Muscle of leg (tissue), 3 donors: ENCODE measurements at regions not wholly inside any gene's neighbourhood (a gene's known extent, or its start where the extent isn't known, plus 50 kb on each side); places are given as distances from the start of the nearest gene placed in this dataset.

Experiments
- DNase-seq: peaks from one replicate; pipeline ENCODE4 v3.0.0; 2013
- H3K27ac ChIP-seq: one replicate; pipeline ENCODE4 v1.5.1; 2013; ENCODE audit warnings: mild to moderate bottlenecking, low read length, control low read depth
- H3K27me3 ChIP-seq: one replicate; pipeline ENCODE4 v1.6.1; 2013; ENCODE audit warnings: low read length; ENCODE audit not compliant: control insufficient read depth, insufficient read depth
- H3K36me3 ChIP-seq: one replicate; pipeline ENCODE4 v1.6.1; 2013; ENCODE audit warnings: low read length; ENCODE audit not compliant: control insufficient read depth, insufficient read depth
- H3K4me1 ChIP-seq: one replicate; pipeline ENCODE4 v1.6.1; 2013; ENCODE audit warnings: low read length; ENCODE audit not compliant: control insufficient read depth, insufficient read depth
- H3K4me3 ChIP-seq: one replicate; pipeline ENCODE4 v1.5.1; 2013; ENCODE audit warnings: low read length, control low read depth
- H3K9me3 ChIP-seq: replicated peaks from 2 replicates; pipeline ENCODE4 v1.6.1; 2013; ENCODE audit warnings: low read depth, low read length; ENCODE audit not compliant: control insufficient read depth
- WGBS: methylation state at CpG from one replicate; pipeline ENCODE4 v1.1.5; 2013; ENCODE audit warnings: missing lambda C conversion rate; ENCODE audit not compliant: insufficient coverage; 5-methylcytosine and 5-hydroxymethylcytosine counted together

- DNase-seq = peak; percentile 79
- Histone ChIP-seq H3K4me1 (peaks cover 41% of the 10 kb centered on the region), H3K27ac (peak overlapping the region; percentile 50)
Observed at GRCh38 chr17:72175787-72176515, 55.1 kb downstream of the SOX9 start.

GRCh38 chr17:72176516-72176851 is 55.7 kb downstream of the SOX9 start:
- no peak overlapping the region for H3K4me3 ChIP-seq
- DNase-seq = no peak
- no CpG with 5 or more reads among the region's 3 CpGs for WGBS
- H3K9me3 ChIP-seq = no peaks in the 10 kb centered on the region
- H3K36me3 ChIP-seq = no peaks in the 10 kb centered on the region
- H3K27me3 ChIP-seq = no peaks in the 10 kb centered on the region
- peaks cover 39% of the 10 kb centered on the region for H3K4me1 ChIP-seq
- H3K27ac ChIP-seq = no peak overlapping the region

More at GRCh38 chr17:72175787-72176515, 55.1 kb downstream of the SOX9 start:
- Histone ChIP-seq H3K36me3 (no peaks in the 10 kb centered on the region), H3K27me3 (no peaks in the 10 kb centered on the region), H3K9me3 (no peaks in the 10 kb centered on the region), H3K4me3 (no peak overlapping the region)
- 20% methylated on average over 9 of the region's 12 CpGs for WGBS

GRCh38 chr17:72176951-72177660 is 56.3 kb downstream of the SOX9 start:
- H3K9me3 ChIP-seq = no peaks in the 10 kb centered on the region
- H3K27me3 ChIP-seq = no peaks in the 10 kb centered on the region
- peaks cover 34% of the 10 kb centered on the region for H3K4me1 ChIP-seq
- WGBS = 34% methylated on average over 3 of the region's 8 CpGs
- no peak overlapping the region for H3K27ac ChIP-seq
- no peaks in the 10 kb centered on the region for H3K36me3 ChIP-seq
- H3K4me3 ChIP-seq = no peak overlapping the region
- no peak for DNase-seq

DNA sequence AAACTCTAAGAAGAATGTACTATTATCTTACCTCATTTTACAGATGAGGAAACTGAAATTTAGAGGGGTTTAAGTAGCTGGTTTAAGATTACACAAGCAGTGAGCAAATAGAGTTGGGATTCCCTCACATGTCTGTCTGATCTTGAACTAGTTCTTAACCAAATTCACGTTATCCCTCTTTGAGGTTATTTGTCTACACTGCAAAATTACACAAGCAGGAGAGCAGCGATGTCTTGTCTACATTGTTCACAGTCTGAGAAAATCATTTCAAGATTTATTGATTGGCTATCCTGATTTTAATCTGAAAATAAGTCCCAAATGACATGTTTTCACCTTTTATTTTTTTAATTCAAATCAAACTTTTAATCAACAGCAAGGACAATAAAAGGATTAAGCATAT is 56.9 kb downstream of the SOX9 start:
- Histone ChIP-seq H3K27me3 (no peaks in the 10 kb centered on the region), H3K4me3 (no peak overlapping the region), H3K27ac (no peak overlapping the region), H3K9me3 (no peaks in the 10 kb centered on the region), H3K36me3 (no peaks in the 10 kb centered on the region), H3K4me1 (peaks cover 28% of the 10 kb centered on the region)
- DNase-seq = no peak
- no CpG with 5 or more reads among the region's 2 CpGs for WGBS

GRCh38 chr17:72182371-72182873 is 61.6 kb downstream of the SOX9 start:
- Histone ChIP-seq H3K4me3 (no peak overlapping the region), H3K4me1 (peaks cover 13% of the 10 kb centered on the region), H3K27me3 (no peaks in the 10 kb centered on the region), H3K36me3 (no peaks in the 10 kb centered on the region), H3K27ac (no peak overlapping the region), H3K9me3 (no peaks in the 10 kb centered on the region)
- no CpG with 5 or more reads among the region's 2 CpGs for WGBS
- no peak for DNase-seq

DNA sequence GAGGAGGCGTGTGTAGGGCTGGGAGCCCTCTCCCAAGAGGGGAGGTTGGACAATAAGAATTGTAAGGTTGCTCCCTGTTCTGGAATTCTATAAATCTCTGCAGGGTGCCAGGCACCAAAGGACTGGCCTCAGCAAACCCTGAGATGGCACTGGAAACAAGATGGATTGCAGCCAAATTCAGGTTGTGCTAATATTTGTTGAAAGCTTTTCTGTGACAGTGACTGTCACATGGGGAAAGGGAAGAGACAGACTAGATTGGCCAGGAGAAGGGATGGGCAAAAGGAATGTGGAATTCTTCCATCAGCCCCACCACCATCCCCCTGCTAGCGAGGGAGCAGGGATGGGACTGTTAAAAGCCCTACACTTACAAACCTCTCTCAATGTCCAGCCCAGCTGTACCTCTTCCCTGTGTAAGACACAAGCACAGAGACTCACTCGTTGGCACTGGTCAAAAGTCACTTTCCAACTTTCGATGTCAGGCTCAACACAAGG is 62.4 kb downstream of the SOX9 start:
- 100% methylated on average over 3 of the region's 4 CpGs for WGBS
- H3K27me3 ChIP-seq = peaks cover 2% of the 10 kb centered on the region
- H3K27ac ChIP-seq = no peak overlapping the region
- peaks cover 19% of the 10 kb centered on the region for H3K4me1 ChIP-seq
- DNase-seq = no peak
- no peak overlapping the region for H3K4me3 ChIP-seq
- H3K9me3 ChIP-seq = no peaks in the 10 kb centered on the region
- no peaks in the 10 kb centered on the region for H3K36me3 ChIP-seq

DNA sequence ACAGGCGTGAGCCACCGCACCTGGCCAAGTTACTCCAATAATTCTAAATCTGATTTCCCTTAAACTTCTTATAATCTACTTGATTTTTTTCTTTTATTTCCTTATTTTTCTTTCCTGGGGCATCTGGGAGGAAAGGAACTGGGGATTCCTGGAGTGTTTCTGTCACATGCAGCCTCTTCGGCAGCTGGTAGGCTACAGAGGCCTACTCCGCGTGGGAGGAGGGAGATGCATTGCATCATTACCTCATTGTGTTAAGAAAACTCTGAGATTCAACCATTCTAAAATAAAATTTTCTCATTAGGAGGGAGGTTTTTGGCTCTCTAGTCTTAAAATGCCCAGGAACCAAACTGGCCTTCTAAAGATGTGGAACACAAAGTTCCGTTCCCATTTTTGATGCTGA is 64.0 kb downstream of the SOX9 start:
- no peaks in the 10 kb centered on the region for H3K36me3 ChIP-seq
- DNase-seq = peak; percentile 29
- H3K27ac ChIP-seq = no peak overlapping the region

DNA sequence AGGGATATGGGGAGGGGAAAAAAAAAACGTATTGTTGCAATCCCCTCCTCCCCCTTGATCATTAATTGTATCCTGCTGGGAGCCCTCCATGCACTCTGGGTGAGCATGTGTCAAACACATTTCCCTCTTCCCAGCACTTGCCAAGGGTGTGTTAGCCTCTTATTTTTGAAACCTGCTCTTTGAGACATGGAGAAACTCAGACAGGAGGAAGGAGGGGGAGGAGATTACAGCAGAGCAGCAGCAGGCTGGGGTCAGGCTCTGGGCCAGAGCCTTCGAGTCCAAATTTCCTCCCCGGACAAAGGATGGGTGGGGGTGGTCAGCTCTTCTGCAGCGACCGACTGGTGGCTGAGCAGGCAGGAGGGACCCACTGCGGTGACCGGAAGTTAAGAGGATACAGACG is 64.7 kb downstream of the SOX9 start:
- 34% methylated on average over 6 of the region's 8 CpGs for WGBS
- H3K4me3 ChIP-seq = no peak overlapping the region

More for the DNA sequence above, 64.0 kb downstream of the SOX9 start:
- H3K27me3 ChIP-seq = peaks cover 2% of the 10 kb centered on the region
- peaks cover 20% of the 10 kb centered on the region for H3K4me1 ChIP-seq
- H3K9me3 ChIP-seq = no peaks in the 10 kb centered on the region
- WGBS = 100% methylated on average over 1 of the region's 6 CpGs
- no peak overlapping the region for H3K4me3 ChIP-seq

GRCh38 chr17:72187556-72187955 is 66.7 kb downstream of the SOX9 start:
- Histone ChIP-seq H3K36me3 (no peaks in the 10 kb centered on the region), H3K27ac (peak overlapping the region; percentile 75), H3K4me3 (no peak overlapping the region), H3K27me3 (peaks cover 2% of the 10 kb centered on the region), H3K4me1 (peaks cover 22% of the 10 kb centered on the region), H3K9me3 (no peaks in the 10 kb centered on the region)
- peak; percentile 95 for DNase-seq
- 17% methylated on average over 6 of the region's 8 CpGs for WGBS

More for the DNA sequence above, 64.7 kb downstream of the SOX9 start:
- DNase-seq = peak; percentile 87
- peaks cover 20% of the 10 kb centered on the region for H3K4me1 ChIP-seq
- no peak overlapping the region for H3K27ac ChIP-seq
- peaks cover 2% of the 10 kb centered on the region for H3K27me3 ChIP-seq
- H3K36me3 ChIP-seq = no peaks in the 10 kb centered on the region
- H3K9me3 ChIP-seq = no peaks in the 10 kb centered on the region

GRCh38 chr17:72188801-72189200 is 68.0 kb downstream of the SOX9 start:
- peaks cover 30% of the 10 kb centered on the region for H3K4me1 ChIP-seq
- no peak overlapping the region for H3K4me3 ChIP-seq
- H3K27me3 ChIP-seq = peaks cover 2% of the 10 kb centered on the region
- H3K36me3 ChIP-seq = no peaks in the 10 kb centered on the region
- H3K27ac ChIP-seq = no peak overlapping the region
- DNase-seq = no peak
- WGBS = 100% methylated on average over 2 of the region's 2 CpGs
- no peaks in the 10 kb centered on the region for H3K9me3 ChIP-seq
